GM12878 (cell line): ENCODE measurements at regions not wholly inside any gene's neighbourhood (a gene's known extent, or its start where the extent isn't known, plus 50 kb on each side); places are given as distances from the start of the nearest gene placed in this dataset.

Experiments
- CREB1 ChIP-seq: IDR thresholded peaks from 2 replicates; pipeline ENCODE4 v1.6.1; 2012; ENCODE audit warnings: low read depth, mild to moderate bottlenecking, inconsistent platforms
- ETV6 ChIP-seq, 2 experiments: fragments of 450-650 bp in 1 of 2; IDR thresholded peaks in 1 of 2; conservative IDR thresholded peaks in 1 of 2; 2 replicates each; pipeline ENCODE4 v1.6.1; 2014; ENCODE audit warnings: antibody characterized with exemption in 1 of 2, borderline replicate concordance in 1 of 2, low read depth in 1 of 2, mild to moderate bottlenecking in 1 of 2, moderate library complexity in 1 of 2
- EZH2 ChIP-seq: IDR thresholded peaks from 2 replicates; pipeline ENCODE4 v1.6.1; 2012; ENCODE audit warnings: low read depth, mild to moderate bottlenecking, control low read depth, inconsistent platforms, low read length, borderline replicate concordance; ENCODE audit not compliant: control insufficient read depth
- POLR2A ChIP-seq: IDR thresholded peaks from 2 replicates; pipeline ENCODE4 v1.6.1; 2011; ENCODE audit warnings: low read depth, mild to moderate bottlenecking, low read length
- POLR2AphosphoS5 ChIP-seq: IDR thresholded peaks from 2 replicates; pipeline ENCODE4 v1.6.1; 2011; ENCODE audit warnings: mild to moderate bottlenecking, low read length, inconsistent platforms
- RFX5 ChIP-seq: IDR thresholded peaks from 2 replicates; pipeline ENCODE4 v1.6.1; 2011; ENCODE audit warnings: low read depth, low read length, improper control_type of control experiment
- TF ChIP-seq, protein P1 (sequence below): fragments of 450-650 bp; IDR thresholded peaks from 2 replicates; pipeline ENCODE4 v1.6.1; 2016; ENCODE audit warnings: mild to moderate bottlenecking, moderate library complexity, borderline replicate concordance
- TF ChIP-seq, protein P2 (sequence below), 3 experiments: IDR thresholded peaks in 2 of 3; conservative IDR thresholded peaks in 1 of 3; 2 replicates each; pipeline ENCODE4 v1.5.1; 2011; ENCODE audit warnings: low read depth in 3 of 3, low read length in 3 of 3, mild to moderate bottlenecking in 3 of 3, control low read depth in 2 of 3, moderate library complexity in 2 of 3, inconsistent platforms in 1 of 3, mixed read lengths in 1 of 3; ENCODE audit not compliant: control insufficient read depth in 2 of 3, insufficient read depth in 1 of 3; ENCODE audit errors: extremely low read depth in 1 of 3
- TF ChIP-seq, protein P3 (sequence below): IDR thresholded peaks from 2 replicates; pipeline ENCODE4 v1.6.1; 2012; ENCODE audit warnings: improper control_type of control experiment, low read depth, low read length; ENCODE audit not compliant: insufficient replicate concordance

DNA sequence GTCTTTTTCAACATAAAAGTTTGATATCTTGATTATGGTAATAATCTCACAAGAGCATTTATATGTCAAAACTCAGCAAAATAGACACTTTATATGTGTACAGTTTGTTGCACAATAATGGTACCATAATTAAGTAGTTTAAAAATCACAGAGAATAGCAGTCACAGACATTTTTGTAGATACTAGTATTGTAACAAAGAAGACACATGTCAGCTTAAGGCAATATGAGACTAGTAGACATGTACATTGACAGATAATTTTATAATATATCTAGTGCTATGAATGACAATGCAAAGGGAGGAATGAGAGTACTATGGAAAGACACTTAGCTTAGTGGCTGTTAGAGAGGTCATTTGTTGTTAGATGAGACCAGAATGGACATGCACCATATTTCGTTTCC is 1490.6 kb upstream of the CDH6 start:
- TF ChIP-seq, protein P1, sequence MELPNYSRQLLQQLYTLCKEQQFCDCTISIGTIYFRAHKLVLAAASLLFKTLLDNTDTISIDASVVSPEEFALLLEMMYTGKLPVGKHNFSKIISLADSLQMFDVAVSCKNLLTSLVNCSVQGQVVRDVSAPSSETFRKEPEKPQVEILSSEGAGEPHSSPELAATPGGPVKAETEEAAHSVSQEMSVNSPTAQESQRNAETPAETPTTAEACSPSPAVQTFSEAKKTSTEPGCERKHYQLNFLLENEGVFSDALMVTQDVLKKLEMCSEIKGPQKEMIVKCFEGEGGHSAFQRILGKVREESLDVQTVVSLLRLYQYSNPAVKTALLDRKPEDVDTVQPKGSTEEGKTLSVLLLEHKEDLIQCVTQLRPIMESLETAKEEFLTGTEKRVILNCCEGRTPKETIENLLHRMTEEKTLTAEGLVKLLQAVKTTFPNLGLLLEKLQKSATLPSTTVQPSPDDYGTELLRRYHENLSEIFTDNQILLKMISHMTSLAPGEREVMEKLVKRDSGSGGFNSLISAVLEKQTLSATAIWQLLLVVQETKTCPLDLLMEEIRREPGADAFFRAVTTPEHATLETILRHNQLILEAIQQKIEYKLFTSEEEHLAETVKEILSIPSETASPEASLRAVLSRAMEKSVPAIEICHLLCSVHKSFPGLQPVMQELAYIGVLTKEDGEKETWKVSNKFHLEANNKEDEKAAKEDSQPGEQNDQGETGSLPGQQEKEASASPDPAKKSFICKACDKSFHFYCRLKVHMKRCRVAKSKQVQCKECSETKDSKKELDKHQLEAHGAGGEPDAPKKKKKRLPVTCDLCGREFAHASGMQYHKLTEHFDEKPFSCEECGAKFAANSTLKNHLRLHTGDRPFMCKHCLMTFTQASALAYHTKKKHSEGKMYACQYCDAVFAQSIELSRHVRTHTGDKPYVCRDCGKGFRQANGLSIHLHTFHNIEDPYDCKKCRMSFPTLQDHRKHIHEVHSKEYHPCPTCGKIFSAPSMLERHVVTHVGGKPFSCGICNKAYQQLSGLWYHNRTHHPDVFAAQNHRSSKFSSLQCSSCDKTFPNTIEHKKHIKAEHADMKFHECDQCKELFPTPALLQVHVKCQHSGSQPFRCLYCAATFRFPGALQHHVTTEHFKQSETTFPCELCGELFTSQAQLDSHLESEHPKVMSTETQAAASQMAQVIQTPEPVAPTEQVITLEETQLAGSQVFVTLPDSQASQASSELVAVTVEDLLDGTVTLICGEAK = no peak
- TF ChIP-seq CREB1 (no peak), ETV6 (conservative IDR thresholded peaks at IDR 0.05 in 1 of 2, IDR thresholded peaks at IDR 0.05 in 1 of 2; ENCODE audit: borderline replicate concordance in 1 of 2, low read depth in 1 of 2) (no peak), EZH2 (no peak), POLR2A (no peak), RFX5 (no peak), POLR2AphosphoS5 (no peak)
- TF ChIP-seq, protein P2, sequence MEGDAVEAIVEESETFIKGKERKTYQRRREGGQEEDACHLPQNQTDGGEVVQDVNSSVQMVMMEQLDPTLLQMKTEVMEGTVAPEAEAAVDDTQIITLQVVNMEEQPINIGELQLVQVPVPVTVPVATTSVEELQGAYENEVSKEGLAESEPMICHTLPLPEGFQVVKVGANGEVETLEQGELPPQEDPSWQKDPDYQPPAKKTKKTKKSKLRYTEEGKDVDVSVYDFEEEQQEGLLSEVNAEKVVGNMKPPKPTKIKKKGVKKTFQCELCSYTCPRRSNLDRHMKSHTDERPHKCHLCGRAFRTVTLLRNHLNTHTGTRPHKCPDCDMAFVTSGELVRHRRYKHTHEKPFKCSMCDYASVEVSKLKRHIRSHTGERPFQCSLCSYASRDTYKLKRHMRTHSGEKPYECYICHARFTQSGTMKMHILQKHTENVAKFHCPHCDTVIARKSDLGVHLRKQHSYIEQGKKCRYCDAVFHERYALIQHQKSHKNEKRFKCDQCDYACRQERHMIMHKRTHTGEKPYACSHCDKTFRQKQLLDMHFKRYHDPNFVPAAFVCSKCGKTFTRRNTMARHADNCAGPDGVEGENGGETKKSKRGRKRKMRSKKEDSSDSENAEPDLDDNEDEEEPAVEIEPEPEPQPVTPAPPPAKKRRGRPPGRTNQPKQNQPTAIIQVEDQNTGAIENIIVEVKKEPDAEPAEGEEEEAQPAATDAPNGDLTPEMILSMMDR (IDR thresholded peaks at IDR 0.05 in 2 of 3, conservative IDR thresholded peaks at IDR 0.05 in 1 of 3; ENCODE audit: control insufficient read depth in 2 of 3, extremely low read depth in 1 of 3, insufficient read depth in 1 of 3, low read depth in 3 of 3, low read length in 3 of 3) = no peak
- TF ChIP-seq, protein P3, sequence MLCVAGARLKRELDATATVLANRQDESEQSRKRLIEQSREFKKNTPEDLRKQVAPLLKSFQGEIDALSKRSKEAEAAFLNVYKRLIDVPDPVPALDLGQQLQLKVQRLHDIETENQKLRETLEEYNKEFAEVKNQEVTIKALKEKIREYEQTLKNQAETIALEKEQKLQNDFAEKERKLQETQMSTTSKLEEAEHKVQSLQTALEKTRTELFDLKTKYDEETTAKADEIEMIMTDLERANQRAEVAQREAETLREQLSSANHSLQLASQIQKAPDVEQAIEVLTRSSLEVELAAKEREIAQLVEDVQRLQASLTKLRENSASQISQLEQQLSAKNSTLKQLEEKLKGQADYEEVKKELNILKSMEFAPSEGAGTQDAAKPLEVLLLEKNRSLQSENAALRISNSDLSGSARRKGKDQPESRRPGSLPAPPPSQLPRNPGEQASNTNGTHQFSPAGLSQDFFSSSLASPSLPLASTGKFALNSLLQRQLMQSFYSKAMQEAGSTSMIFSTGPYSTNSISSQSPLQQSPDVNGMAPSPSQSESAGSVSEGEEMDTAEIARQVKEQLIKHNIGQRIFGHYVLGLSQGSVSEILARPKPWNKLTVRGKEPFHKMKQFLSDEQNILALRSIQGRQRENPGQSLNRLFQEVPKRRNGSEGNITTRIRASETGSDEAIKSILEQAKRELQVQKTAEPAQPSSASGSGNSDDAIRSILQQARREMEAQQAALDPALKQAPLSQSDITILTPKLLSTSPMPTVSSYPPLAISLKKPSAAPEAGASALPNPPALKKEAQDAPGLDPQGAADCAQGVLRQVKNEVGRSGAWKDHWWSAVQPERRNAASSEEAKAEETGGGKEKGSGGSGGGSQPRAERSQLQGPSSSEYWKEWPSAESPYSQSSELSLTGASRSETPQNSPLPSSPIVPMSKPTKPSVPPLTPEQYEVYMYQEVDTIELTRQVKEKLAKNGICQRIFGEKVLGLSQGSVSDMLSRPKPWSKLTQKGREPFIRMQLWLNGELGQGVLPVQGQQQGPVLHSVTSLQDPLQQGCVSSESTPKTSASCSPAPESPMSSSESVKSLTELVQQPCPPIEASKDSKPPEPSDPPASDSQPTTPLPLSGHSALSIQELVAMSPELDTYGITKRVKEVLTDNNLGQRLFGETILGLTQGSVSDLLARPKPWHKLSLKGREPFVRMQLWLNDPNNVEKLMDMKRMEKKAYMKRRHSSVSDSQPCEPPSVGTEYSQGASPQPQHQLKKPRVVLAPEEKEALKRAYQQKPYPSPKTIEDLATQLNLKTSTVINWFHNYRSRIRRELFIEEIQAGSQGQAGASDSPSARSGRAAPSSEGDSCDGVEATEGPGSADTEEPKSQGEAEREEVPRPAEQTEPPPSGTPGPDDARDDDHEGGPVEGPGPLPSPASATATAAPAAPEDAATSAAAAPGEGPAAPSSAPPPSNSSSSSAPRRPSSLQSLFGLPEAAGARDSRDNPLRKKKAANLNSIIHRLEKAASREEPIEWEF = no peak
